HG03457 (cell line): ENCODE measurements at regions not wholly inside any gene's neighbourhood (a gene's known extent, or its start where the extent isn't known, plus 50 kb on each side); places are given as distances from the start of the nearest gene placed in this dataset.
"Not testable (repeated sequence)": the region's sequence is repeated elsewhere in the genome, so short reads cannot be mapped to it uniquely, and the experiment has no call there.

Experiments
- ATAC-seq: cut with Tn5 transposase; IDR thresholded peaks from one replicate; pipeline ENCODE4 v1.9.1; 2021; ENCODE audit warnings: moderate number of reproducible peaks; ENCODE audit not compliant: unreplicated experiment

GRCh38 chr4:159410076-159410777, 307.3 kb downstream of the RAPGEF2 start:
- ATAC-seq: no peak

GRCh38 chr4:159410891-159411290, 308.0 kb downstream of the RAPGEF2 start:
- ATAC-seq: no peak

- ATAC-seq: no peak
Measured at GRCh38 chr4:159413306-159413943, 310.5 kb downstream of the RAPGEF2 start.

- ATAC-seq: no peak
Measured at GRCh38 chr4:159414305-159414704, 311.4 kb downstream of the RAPGEF2 start.

- no peak for ATAC-seq
Measured at GRCh38 chr4:159416073-159416472, 313.2 kb downstream of the RAPGEF2 start.

GRCh38 chr4:159416996-159417395, 314.1 kb downstream of the RAPGEF2 start:
- no peak for ATAC-seq

- ATAC-seq: no peak
Measured at GRCh38 chr4:159420162-159421057, 317.5 kb downstream of the RAPGEF2 start.

- ATAC-seq: not testable (repeated sequence)
Measured at GRCh38 chr4:159421058-159421419, 318.2 kb downstream of the RAPGEF2 start.

GRCh38 chr4:159422019-159422418, 319.1 kb downstream of the RAPGEF2 start:
- no peak for ATAC-seq

- ATAC-seq: no peak
Measured at GRCh38 chr4:159422626-159423025, 319.7 kb downstream of the RAPGEF2 start.

- ATAC-seq: no peak
Measured at GRCh38 chr4:159425737-159426305, 322.9 kb downstream of the RAPGEF2 start.

GRCh38 chr4:159428293-159428692, 325.4 kb downstream of the RAPGEF2 start:
- ATAC-seq: no peak

- no peak for ATAC-seq
Measured at GRCh38 chr4:159428975-159429692, 326.3 kb downstream of the RAPGEF2 start.

- ATAC-seq: no peak
Measured at GRCh38 chr4:159429693-159430035, 326.8 kb downstream of the RAPGEF2 start.

GRCh38 chr4:159430896-159431295, 328.0 kb downstream of the RAPGEF2 start:
- ATAC-seq: no peak

- ATAC-seq: no peak
Measured at GRCh38 chr4:159432436-159432835, 329.6 kb downstream of the RAPGEF2 start.

- ATAC-seq: no peak
Measured at GRCh38 chr4:159433337-159433736, 330.5 kb downstream of the RAPGEF2 start.

GRCh38 chr4:159434114-159434870, 331.4 kb downstream of the RAPGEF2 start:
- ATAC-seq: no peak

GRCh38 chr4:159434871-159435241, 332.0 kb downstream of the RAPGEF2 start:
- ATAC-seq: no peak

GRCh38 chr4:159435561-159436023, 332.7 kb downstream of the RAPGEF2 start:
- no peak for ATAC-seq
